GM21576 (cell line): ENCODE measurements at regions not wholly inside any gene's neighbourhood (a gene's known extent, or its start where the extent isn't known, plus 50 kb on each side); places are given as distances from the start of the nearest gene placed in this dataset.

ENCODE experiments used
- ATAC-seq: cut with Tn5 transposase; IDR thresholded peaks from one replicate; pipeline ENCODE4 v1.9.1; 2021; ENCODE audit warnings: mild to moderate bottlenecking, moderate library complexity; ENCODE audit not compliant: unreplicated experiment

DNA sequence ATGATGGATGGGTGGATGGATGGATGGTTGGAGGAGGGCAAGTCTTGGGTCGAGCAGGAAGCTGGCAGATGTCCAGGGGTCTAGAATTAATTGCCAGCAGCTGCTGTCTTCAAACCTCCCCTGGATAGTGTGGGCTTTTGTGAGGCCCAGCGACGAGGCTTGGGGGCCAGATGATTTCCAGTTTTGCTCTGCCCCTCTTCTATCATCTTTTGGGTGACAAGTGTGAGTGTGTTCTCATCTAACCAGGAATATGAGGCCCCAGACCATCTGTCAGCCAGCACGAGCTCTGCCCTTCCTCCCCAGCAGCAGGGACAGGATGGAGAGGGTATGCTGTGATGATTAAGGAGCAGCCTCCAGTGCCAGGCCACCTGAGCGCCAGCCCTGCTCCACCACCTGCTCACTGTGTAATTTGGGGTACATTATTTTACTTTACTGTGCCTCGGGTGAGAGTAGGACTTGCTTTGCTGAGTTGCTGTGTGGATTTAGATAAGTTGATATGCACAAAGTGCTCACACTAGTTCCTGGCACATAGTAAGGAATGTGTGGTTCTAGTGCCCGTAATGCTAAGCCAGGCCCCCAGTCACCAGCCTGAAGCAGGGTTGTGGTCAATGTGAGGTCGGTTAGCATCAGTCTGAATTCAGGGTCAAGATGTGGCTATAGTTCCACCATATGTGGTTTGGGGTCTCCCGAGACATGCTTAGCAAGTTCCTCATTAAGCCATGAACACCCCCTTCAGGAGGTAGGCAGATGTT is 251.1 kb downstream of the CYP26B1 start:
- no peak for ATAC-seq

DNA sequence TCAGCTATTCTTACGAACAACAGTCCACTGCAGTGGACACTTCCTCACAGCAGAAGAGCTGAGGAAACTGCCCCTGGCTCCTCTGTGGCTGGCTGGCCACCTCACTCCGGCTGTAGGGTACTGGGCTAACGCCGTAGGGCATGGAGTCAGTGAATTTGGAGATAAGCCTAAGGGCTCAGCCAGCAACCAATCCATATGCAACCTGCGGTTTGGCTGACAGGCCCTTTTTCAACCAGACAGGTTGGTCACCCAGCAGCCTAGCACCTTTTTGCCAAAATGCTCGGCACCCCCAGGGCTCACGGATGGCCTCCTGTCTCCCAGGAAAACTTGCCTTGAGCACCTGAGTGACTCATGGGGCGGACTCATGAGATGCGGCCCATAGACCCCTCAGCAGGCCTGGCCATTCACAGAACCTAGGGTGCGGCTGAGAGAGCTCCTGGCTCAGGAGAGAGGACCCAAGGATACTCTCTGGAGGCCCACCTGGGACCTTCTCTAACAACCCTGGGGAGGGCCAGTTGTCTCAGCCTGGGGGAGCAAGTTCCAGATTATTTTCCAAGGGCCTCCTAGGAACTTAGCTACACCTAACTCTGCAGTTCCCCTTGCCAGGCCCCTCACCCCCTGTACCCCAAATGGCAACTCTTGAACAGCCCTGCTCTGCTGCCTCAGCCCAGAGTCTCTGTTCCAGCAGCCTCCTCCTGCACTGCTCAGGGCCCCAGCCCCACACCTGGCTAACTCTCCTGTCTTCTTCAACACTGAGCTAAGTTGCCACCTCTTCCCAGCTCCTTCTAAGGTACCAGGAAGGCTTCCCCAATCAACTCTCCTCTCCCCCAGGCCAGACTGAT is 252.1 kb downstream of the CYP26B1 start:
- ATAC-seq: no peak

DNA sequence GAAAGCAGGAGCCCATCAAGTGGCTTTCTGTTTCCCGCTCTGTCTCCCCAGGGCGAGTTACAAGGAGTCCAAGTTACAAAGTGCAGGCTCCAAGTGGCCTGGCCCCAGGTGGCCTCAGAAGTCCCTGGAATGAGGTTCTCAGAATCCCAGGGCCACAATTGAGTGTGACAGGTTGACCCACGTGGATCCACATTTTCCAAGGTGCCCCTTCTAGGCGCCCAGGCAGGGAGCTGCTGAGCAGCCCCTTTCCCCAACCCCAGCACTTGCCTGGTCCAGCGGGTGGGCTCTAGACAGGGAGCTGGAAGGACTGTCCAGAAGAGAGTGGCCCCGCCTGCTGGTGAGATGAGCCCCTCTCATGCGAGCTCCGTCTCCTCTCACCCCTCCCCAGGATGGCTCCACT is 253.4 kb downstream of the CYP26B1 start:
- ATAC-seq: no peak

DNA sequence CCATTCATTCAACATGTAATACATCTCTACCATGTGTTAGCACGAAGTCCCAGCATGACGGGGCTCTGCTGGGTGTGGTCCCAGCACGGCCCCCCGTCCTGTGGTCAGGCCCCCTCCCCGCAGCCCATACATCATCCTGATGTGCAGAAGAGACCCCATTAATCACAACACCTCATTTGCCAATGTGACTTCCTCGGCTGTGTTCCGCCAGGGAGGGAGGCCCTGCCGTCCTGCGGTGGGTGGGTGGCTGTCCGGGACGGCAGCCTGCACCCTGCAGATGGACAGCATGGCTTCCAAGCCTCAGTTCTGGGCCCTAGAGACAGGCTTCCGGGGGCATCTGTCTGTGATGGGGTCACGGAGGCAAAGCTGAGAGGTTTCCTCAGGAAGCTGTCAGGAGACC is 254.0 kb downstream of the CYP26B1 start:
- ATAC-seq: no peak

DNA sequence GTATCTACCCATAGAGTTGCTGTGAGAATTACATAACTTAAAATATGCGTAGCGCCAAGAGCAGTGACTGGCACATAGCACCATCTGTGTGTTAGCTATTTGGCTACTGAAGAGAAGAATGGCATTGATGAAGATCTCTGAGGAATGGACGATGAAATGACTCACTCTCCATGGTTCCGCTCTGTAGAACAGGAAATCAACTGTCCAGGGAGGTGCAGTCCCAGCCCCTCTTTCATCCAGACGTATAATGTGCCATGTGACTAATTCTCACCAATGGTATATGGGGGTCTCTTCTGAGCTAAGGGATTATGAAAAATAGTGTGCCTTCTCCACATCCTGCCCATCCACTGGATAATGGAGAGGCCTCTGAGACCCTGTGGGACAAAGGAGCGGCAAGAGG is 254.8 kb downstream of the CYP26B1 start:
- ATAC-seq: no peak

DNA sequence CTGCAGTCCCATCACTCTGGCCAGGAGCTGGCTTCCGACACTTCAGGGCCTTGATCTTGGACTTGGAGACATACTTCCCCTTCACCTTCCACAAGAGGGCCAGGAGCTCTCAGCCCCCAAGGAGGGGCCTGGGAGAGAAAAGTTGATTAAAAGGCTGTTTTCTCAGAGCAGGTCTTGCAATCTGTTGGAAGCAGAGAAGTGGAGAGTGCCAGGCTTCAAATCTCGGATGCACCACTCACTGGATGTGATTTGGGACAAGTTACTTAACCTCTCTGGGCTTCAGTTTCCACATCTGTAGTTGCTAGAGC is 255.3 kb downstream of the CYP26B1 start:
- ATAC-seq: no peak

DNA sequence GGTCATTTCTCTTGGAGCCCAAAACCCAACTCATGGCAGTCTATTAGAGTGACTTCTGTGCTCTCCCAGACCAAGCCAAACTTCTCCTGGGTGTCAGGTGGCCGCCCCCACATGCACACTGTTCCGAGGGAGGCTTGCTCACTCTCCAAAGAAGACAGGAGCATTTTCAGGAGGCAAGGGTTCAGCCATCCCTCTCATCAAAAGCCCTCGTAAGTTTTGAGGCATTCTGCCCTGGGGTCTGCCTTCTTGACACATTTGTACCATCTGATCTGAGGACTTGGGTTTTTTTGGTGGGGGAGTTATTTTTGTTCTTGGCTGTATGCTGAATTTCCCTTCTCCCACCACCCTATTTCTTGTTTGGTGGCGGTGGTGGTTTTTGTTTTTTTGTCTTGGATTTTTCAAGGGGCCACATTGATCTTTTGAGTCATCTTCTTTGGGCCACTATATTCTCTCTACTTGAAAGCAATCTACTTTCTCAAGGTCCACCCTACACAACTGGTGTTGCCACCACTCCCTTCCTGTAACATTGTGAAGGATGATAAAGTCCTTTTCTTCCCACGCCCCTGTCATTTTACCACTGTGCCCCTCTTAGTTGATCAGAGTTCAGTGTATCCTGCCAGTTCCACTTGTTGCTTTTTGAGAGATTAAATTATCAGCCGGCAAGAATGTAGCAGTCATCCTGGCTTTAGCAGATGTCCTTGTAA is 255.8 kb downstream of the CYP26B1 start:
- no peak for ATAC-seq

DNA sequence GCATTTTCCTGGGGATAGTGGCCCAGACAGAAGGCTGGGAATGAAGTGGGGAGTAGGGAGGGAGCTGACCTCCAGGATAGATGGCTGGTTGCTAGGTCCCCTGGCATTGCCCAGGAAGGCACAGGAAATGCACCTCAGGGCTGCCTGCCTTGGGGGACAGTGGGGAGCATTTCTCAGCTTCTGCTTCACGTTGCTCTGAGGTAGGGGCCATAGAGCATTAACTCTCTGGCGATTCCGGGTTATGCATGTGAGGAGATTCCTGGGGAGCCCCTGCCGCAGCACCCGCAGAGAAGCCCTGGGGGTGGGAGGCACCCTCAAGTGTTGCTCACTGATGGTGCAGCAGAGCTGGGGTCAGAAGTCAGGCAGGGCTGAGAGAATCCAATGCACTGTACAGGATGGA is 256.5 kb downstream of the CYP26B1 start:
- ATAC-seq: no peak

DNA sequence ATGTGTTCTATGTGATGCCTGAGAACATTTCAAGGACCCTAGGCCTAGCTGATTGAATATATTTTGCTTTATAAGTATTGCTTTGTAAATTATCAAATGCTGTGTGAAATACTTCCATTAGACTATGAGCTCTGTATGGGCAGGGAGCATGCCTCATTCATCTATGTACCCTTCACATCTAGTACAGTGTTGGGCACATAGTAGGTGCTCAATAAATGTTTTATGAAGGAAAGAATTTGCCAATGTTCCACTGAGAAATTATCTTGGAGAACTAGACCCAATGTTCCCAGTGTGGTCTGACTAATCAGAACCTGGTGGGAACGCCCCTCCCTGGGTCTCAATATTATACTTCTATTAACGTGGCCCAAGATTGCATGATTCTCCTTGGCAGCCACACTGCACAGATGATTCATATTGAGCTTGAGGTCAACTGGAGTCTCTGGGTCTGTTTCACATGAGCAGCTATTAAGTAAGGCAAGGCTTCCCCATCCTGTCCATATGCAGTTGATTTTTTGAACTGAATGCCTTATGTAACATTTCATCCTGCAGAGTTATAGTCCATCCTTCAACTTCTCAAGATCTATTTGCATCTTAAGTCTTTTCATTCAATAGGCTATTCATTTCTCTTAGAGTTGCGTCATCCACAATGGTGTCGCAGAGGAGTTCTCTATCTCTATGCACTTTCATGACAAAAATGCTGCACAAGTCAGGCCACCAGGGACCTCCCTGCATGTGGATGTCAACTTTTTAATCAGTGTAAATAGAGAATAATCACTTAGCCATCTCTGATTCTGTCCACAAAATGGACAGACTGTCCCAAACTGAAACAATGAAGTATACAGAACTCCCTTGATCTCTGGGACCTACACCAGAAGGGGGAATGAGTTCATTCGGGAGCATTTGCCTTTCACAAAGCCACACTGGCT is 257.6 kb downstream of the CYP26B1 start:
- ATAC-seq: no peak

DNA sequence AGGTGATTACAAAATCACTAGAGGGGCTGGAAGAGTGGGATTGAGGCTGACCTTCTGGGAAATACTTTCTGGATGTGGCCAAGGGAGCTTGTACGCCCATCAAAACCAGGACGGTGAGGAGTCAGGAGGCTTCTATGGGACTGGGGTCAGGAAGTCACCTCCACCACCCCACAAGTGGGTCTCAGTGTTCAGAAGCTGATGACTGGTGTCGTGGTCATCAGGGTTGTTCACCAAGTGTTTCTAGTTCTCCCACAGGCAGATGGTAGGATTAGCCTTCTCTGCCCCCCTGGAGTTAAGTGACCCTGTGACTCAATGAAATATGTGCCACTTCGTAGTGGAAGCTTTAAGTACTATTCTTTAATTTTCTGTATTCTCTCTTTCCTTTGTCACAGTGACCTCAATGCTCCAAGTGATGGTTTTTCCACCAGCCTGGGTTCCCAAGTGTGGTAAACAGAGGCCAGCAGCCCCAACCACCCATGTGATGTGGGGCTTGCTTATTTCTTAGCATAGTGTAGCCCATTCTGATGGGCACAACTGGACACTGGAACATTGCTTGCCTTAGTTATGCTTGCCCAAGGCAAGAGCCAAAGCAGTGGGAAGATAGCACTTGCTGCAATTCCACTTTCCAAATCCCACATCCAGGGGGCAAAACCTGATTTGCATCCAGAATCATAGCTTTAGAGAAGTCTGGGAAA is 258.8 kb downstream of the CYP26B1 start:
- ATAC-seq: no peak

DNA sequence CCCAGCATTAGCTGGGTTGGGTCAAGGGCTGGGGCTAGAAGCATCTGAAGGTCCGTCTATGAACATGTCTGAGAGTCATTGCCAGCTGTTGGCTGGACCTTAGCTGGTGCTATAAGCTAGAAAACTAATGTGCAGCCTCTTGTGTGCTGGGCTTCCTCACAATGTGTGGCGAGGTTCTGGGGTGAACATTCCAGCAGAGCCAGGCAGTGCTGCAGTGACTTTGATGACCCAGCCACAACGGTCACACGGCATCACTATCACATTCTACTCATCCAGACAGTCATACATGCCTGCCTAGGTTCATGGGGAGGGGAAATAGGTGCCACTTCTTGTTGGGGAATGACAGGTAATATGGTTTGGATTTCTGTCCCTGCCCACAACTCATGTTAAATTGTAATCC is 260.5 kb downstream of the CYP26B1 start:
- no peak for ATAC-seq

DNA sequence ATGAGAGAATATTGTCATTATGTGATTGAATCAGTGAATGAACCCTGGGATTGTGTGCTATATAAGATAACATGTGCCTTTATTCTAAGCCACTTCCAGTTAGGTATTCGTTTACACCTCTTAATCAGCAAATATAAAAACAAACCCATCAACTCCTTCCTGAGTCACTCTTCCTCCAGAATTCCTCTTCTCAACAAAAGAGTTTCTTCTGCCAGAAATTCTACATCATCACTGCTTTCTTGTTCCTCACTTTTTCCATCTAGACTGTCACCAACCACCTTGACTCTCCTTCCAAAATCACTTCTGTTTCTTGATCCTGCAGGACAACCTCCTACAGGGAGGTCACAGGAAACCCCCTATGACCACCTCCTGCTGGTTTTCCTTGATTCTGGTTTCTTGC is 261.4 kb downstream of the CYP26B1 start:
- ATAC-seq: no peak

DNA sequence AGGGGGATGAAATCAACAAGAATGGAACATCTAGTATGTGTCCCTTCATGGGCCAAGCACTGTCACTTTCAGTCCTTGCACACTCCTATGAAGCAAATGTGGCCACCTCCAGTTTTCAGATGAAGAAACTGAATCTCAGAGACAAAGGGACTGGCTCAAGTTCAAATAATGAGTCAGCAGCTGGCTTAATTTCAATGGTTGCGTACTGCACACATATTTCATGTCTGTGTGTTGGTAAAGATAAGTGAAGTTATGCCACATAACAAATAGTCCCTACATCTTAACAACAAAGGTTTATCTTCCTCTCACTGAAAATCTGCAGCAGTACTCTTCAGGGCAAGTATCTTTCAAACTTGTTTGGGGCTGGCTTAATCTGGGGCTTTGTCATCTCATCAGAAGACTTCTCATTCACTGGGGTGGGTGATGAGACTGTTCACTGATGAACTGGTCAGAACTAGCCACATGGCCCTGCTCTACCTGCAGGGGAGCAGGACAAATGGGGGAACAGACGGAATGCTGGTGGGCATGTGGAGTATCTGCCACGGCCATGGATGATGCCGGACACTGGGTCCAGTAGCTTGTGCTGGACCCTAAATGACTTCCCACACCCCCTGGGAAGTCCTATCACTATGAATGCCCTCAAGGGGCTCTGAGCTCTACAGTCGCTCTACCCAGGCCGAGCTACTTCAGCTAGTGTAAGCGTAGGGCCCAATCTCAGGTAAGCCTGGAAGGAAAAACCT is 263.2 kb downstream of the CYP26B1 start:
- no peak for ATAC-seq

DNA sequence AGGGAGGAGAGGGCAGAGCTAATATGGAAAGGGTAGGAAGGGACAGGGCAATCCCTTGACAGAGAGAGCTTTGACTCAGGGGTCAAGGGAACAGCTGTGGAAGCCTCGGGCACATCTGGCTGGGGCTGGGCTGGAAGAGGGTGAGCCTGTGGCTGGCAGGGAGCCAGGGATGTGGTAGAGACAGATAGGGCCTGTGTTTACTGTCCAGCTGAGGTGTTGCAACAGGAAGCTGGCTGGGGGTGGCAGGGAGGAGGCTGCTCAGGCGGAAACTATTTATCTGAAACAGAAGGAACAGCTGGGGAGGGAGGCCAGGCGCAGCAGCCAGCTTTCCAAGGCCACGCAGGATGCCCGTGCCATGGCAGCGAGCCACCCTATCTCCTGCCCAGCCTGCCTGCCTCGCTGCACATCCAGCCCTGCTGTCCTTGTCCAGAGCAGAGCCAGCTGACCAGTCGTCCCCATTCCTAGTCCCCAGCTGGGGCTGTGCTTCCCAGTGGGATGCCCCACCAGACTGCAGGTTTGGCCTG is 264.7 kb downstream of the CYP26B1 start:
- no peak for ATAC-seq

DNA sequence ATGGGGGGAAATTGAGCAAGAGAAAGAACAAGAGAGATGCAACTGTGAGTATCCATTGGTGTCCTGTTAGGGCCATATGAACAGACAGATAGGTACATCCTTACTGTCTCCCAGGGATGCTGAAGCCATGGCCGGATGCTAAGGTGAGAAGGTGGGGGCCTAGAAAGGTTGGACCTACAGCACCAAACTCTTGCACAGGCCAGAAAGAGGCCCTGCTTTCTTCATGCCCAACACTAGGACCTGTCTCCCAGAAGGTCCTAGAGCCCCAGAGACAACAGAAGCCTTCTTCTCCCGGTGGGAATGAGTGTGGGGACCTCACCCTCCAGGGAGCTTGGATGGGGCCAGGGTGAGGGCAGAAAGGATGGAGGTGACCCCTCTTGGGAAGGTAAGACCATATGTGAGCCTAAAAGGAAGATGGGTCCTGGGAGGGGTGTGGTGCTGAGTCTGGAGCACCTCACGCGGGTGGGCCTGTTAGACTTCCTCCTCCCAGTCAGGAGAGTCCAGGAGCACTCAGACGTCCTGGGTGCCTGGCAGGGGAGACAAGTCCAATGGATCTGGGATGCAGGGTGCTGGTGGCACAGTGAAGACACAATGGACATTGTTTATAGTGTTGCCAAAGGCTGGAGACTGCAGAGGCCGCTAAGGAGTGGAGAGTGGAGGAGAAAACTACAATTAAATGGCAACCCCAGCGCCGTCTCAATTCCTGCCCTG is 265.3 kb downstream of the CYP26B1 start:
- no peak for ATAC-seq

DNA sequence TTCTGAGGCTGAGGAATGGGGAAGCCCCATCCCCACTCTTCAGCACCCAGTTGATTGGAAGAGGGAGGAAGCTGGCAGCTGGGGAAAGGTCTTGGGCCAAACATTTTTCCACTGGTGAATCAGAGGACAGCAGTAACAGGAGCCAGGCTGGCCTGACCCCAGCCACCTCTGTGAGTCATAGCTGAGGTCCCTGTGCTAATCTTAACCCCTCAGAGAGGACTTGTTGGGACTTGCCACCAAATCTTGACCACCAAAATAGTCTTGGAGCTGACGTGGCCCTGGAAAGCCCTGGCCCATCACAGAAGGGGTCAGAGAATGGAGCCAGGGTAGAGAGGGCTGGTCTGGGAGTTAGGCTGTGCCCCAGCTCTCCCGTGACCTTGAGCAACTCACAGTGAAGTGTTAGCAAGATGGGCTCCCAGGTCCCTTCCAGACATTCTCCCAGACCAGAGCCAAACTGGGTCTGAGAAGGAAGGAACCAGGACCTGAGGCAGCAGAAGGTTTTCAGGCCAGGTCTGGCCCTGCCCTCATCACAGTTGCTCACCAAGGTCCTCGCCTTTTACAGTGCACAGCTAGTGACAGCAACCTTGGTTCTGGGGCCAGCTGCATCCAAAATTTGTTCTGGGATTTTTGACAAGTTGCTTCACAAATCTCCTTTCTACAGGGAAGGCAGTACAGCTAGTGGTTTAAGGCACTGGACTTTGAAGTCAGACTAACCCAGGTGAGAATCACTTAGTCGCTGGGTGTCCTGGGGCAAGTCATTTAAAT is 266.6 kb downstream of the CYP26B1 start:
- no peak for ATAC-seq

DNA sequence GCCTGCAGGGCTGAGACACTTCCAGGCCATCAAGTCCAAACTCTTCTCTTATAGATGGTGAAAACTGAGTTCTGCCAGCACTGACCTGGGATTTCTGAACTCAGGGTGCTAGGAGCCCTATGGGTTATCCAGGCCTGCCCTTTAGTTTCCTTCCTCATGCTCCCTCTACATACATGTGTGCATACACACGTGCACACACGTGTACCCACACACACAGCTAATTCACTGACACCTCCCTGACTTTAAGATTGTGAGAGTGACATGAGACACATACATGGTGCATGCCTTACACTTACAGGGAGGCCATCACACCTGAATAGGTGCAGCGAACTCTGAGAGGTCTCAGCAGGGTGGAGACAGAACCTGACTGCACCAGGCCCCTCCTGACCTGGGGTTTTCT is 267.4 kb downstream of the CYP26B1 start:
- no peak for ATAC-seq
